HCT116 (cell line): ENCODE measurements at regions not wholly inside any gene's neighbourhood (a gene's known extent, or its start where the extent isn't known, plus 50 kb on each side); places are given as distances from the start of the nearest gene placed in this dataset.

Experiments
- ATAC-seq: fragments of 200-7000 bp; cut with Tn5 transposase; 2 replicates; pipeline ENCODE4 v1.9.1; 2020; ENCODE audit warnings: mild to moderate bottlenecking, moderate library complexity
- BruUV-seq: library from RNA; stranded (reverse); fragments of 400-500 nt; replicated peaks from 2 replicates; lab custom pipeline; 2021; lab: Mats Ljungman, UMichigan
- CTCF ChIA-PET: fragments of 300-600 bp; sonication (Branson Sonifier 250); formaldehyde crosslinking; loops from one replicate; lab custom pipeline; 2021; ENCODE audit warnings: antibody characterized with exemption; lab: Charles Lee
- POLR2A ChIA-PET: fragments of 300-600, 350-600 bp; sonication (Branson Sonifier 250); formaldehyde crosslinking; loops from one replicate; lab custom pipeline; 2021; ENCODE audit warnings: antibody characterized with exemption; lab: Charles Lee
- RAD21 ChIA-PET, 2 experiments: fragments of 300-600 bp; sonication (Branson Sonifier 250); formaldehyde crosslinking; loops; one replicate each; lab custom pipeline; 2023; ENCODE audit warnings: low total read pairs in 2 of 2; ENCODE audit not compliant: uncharacterized antibody in 2 of 2, unreplicated experiment in 2 of 2, low non-redundant PET in 1 of 2; lab: Charles Lee
- DNase-seq: peaks from one replicate; pipeline ENCODE4 v3.0.0-alpha.2; 2010; ENCODE audit warnings: low read depth, low spot score
- H2AFZ ChIP-seq: fragments of 200-600 bp; shearing (Covaris generic), sonication (generic); 2 replicates; pipeline ENCODE4 v1.6.1; 2017; ENCODE audit warnings: low read depth, mixed run types, mixed read lengths, antibody characterized with exemption, low read length; ENCODE audit not compliant: poor library complexity, severe bottlenecking
- H3K27ac ChIP-seq: 2 replicates; pipeline ENCODE4 v1.5.1; 2012; ENCODE audit warnings: low read depth, low read length
- H3K27me3 ChIP-seq: fragments of 200-600 bp; sonication (generic); 2 replicates; pipeline ENCODE4 v1.6.1; 2016; ENCODE audit warnings: mixed run types, low read length, mixed read lengths; ENCODE audit not compliant: insufficient read depth
- H3K36me3 ChIP-seq, 2 experiments: fragments of 200-500 bp in 1 of 2; fragments of 200-600 bp in 1 of 2; sonication (Bioruptor generic) in 1 of 2; sonication (generic) in 1 of 2; 2 replicates each; pipeline versions ENCODE4 v1.5.1 to v1.6.1; 2014 to 2016; ENCODE audit warnings: low read length in 2 of 2, inconsistent platforms in 1 of 2, mixed read lengths in 1 of 2, mixed run types in 1 of 2; ENCODE audit not compliant: insufficient read depth in 2 of 2, control insufficient read depth in 1 of 2
- H3K4me1 ChIP-seq, 2 experiments: fragments of 200-600 bp in 1 of 2; sonication (generic) in 1 of 2; 2 replicates each; pipeline versions ENCODE4 v1.5.1 to v1.6.1; 2012 to 2017; ENCODE audit warnings: low read length in 2 of 2, inconsistent platforms in 1 of 2, mild to moderate bottlenecking in 1 of 2, mixed read lengths in 1 of 2, mixed run types in 1 of 2, moderate library complexity in 1 of 2; ENCODE audit not compliant: insufficient read depth in 2 of 2, control insufficient read depth in 1 of 2
- H3K4me2 ChIP-seq: fragments of 200-600 bp; sonication (generic); 2 replicates; pipeline ENCODE4 v1.6.1; 2017; ENCODE audit warnings: mixed run types, low read length, mixed read lengths
- H3K4me3 ChIP-seq, 2 experiments: fragments of 200-600 bp in 1 of 2; sonication (generic) in 1 of 2; replicated peaks in 1 of 2; 2 replicates each; pipeline ENCODE4 v1.5.1; 2011 to 2016; ENCODE audit warnings: low read length in 2 of 2, control low read depth in 1 of 2, low read depth in 1 of 2, mild to moderate bottlenecking in 1 of 2, mixed read lengths in 1 of 2, mixed run types in 1 of 2
- H3K79me2 ChIP-seq: fragments of 200-600 bp; sonication (generic); 2 replicates; pipeline ENCODE4 v1.6.1; 2017; ENCODE audit warnings: mild to moderate bottlenecking, mixed run types, low read length, moderate library complexity, mixed read lengths; ENCODE audit not compliant: insufficient read depth
- H3K9ac ChIP-seq: fragments of 200-600 bp; sonication (generic); 2 replicates; pipeline ENCODE4 v1.6.1; 2016; ENCODE audit warnings: low read length, mixed read lengths
- H3K9me2 ChIP-seq: fragments of 200-600 bp; sonication (generic), shearing (Covaris generic); 2 replicates; pipeline ENCODE4 v1.6.1; 2017; ENCODE audit warnings: mixed run types, mild to moderate bottlenecking, moderate library complexity; ENCODE audit not compliant: insufficient read depth
- H3K9me3 ChIP-seq, 2 experiments: fragments of 200-500 bp in 1 of 2; fragments of 200-600 bp in 1 of 2; sonication (Bioruptor generic) in 1 of 2; sonication (generic) in 1 of 2; 2 replicates each; pipeline ENCODE4 v1.6.1; 2014 to 2017; ENCODE audit warnings: low read length in 2 of 2, mixed read lengths in 2 of 2, inconsistent platforms in 1 of 2, low read depth in 1 of 2, mild to moderate bottlenecking in 1 of 2, mixed run types in 1 of 2, moderate library complexity in 1 of 2; ENCODE audit not compliant: control insufficient read depth in 1 of 2, insufficient read depth in 1 of 2
- H4K20me1 ChIP-seq: fragments of 200-600 bp; sonication (generic), shearing (Covaris generic); 2 replicates; pipeline ENCODE4 v1.6.1; 2017; ENCODE audit warnings: mixed run types, mild to moderate bottlenecking, moderate library complexity; ENCODE audit not compliant: insufficient read depth
- CEBPB ChIP-seq: IDR thresholded peaks from 2 replicates; pipeline ENCODE4 v1.6.1; 2012; ENCODE audit warnings: low read depth
- EZH2phosphoT487 ChIP-seq: fragments of 200-600 bp; IDR thresholded peaks from 2 replicates; pipeline ENCODE4 v1.6.1; 2018; ENCODE audit warnings: antibody characterized with exemption, borderline replicate concordance
- FOSL1 ChIP-seq: IDR thresholded peaks from 2 replicates; pipeline ENCODE4 v1.6.1; 2012; ENCODE audit warnings: low read depth
- JUND ChIP-seq: IDR thresholded peaks from 2 replicates; pipeline ENCODE4 v1.6.1; 2012
- POLR2AphosphoS5 ChIP-seq: IDR thresholded peaks from 2 replicates; pipeline ENCODE4 v1.6.1; 2011; ENCODE audit warnings: mild to moderate bottlenecking, low read depth, low read length, moderate library complexity
- RAD21 ChIP-seq: IDR thresholded peaks from 2 replicates; pipeline ENCODE4 v1.6.1; 2012; ENCODE audit warnings: low read depth, mild to moderate bottlenecking
- SIN3A ChIP-seq: IDR thresholded peaks from 2 replicates; pipeline ENCODE4 v1.6.1; 2012; ENCODE audit warnings: low read depth
- SP1 ChIP-seq: IDR thresholded peaks from 2 replicates; pipeline ENCODE4 v1.6.1; 2012; ENCODE audit warnings: low read depth
- SRF ChIP-seq: IDR thresholded peaks from 2 replicates; pipeline ENCODE4 v1.6.1; 2012; ENCODE audit warnings: low read depth
- TCF7L2 ChIP-seq: IDR thresholded peaks from 2 replicates; pipeline ENCODE4 v1.7.0; 2011; ENCODE audit warnings: borderline replicate concordance, inconsistent platforms; ENCODE audit not compliant: insufficient read depth, insufficient read length; ENCODE audit errors: extremely low read depth
- YY1 ChIP-seq: IDR thresholded peaks from 2 replicates; pipeline ENCODE4 v1.6.1; 2011; ENCODE audit warnings: low read length, low read depth, moderate library complexity, mild to moderate bottlenecking; ENCODE audit not compliant: insufficient replicate concordance; ENCODE audit errors: extremely low read depth
- ZFX ChIP-seq: fragments of 450-650 bp; IDR thresholded peaks from 2 replicates; pipeline ENCODE4 v1.6.1; 2017
- ZNF274 ChIP-seq: fragments of 200-500 bp; sonication (Bioruptor generic); IDR thresholded peaks from 2 replicates; pipeline ENCODE4 v1.6.1; 2014; ENCODE audit warnings: mild to moderate bottlenecking, low read depth, low read length, inconsistent platforms
- intact Hi-C: fragments of 100-400 bp; cut with micrococcal nuclease; formaldehyde crosslinking; loops from 2 replicates; pipeline ENCODE4 v1.10.0; 2022
- TF ChIP-seq, protein P1 (sequence below): IDR thresholded peaks from 2 replicates; pipeline ENCODE4 v1.6.1; 2012
- TF ChIP-seq, protein P2 (sequence below), 3 experiments: fragments of 200-600 bp in 1 of 3; sonication (generic) in 1 of 3; IDR thresholded peaks in 2 of 3; conservative IDR thresholded peaks in 1 of 3; 2 replicates each; pipeline ENCODE4 v1.5.1; 2012 to 2017; ENCODE audit warnings: low read depth in 2 of 3, low read length in 2 of 3, antibody characterized with exemption in 1 of 3, borderline replicate concordance in 1 of 3, control low read depth in 1 of 3, mild to moderate bottlenecking in 1 of 3, mixed read lengths in 1 of 3, mixed run types in 1 of 3, moderate library complexity in 1 of 3; ENCODE audit not compliant: insufficient read depth in 1 of 3
- TF ChIP-seq, protein P3 (sequence below): IDR thresholded peaks from 2 replicates; pipeline ENCODE4 v1.6.1; 2012; ENCODE audit warnings: low read depth

DNA sequence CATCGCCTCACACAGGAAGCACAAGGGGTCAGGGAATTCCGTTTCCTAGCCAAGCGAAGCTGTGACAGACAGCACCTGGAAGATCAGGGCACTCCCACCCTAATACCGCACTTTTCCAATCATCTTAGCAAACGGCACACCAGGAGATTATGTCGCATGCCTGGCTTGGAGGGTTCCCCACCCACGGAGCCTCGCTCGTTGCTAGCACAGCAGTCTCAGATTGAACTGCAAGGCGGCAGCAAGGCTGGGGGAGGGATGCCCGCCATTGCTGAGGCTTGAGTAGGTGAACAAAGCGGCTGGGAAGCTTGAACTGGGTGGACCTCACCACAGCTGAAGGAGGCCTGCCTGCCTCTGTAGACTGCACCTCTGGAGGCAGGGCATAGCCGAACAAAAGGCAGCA, 384.8 kb downstream of the CNTN6 start:
- Histone ChIP-seq H3K27me3 (no peaks in the 10 kb centered on the region), H3K9me2 (no peaks in the 10 kb centered on the region), H3K9me3 (peaks cover 7 to 10% of the 10 kb centered on the region in 2 experiments; a peak in 2 of 4 replicates), H3K4me3 (no peak overlapping the region), H3K36me3 (no peaks in the 10 kb centered on the region), H4K20me1 (no peaks in the 10 kb centered on the region), H3K4me1 (no peaks in the 10 kb centered on the region), H2AFZ (no peak overlapping the region), H3K79me2 (no peaks in the 10 kb centered on the region), H3K4me2 (no peak overlapping the region), H3K9ac (no peak overlapping the region), H3K27ac (no peak overlapping the region)
- ChIA-PET RAD21 (no interaction called here), CTCF (no interaction called here), POLR2A (no interaction called here)
- ATAC-seq: no peak
- DNase-seq: no peak
- intact Hi-C loops: no loop called here
- BruUV-seq: no TSS peak
- no peak for TF ChIP-seq SP1
- no peak for TF ChIP-seq TCF7L2
- TF ChIP-seq RAD21: no peak
- TF ChIP-seq, protein P1, sequence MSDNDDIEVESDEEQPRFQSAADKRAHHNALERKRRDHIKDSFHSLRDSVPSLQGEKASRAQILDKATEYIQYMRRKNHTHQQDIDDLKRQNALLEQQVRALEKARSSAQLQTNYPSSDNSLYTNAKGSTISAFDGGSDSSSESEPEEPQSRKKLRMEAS: no peak
- no peak for TF ChIP-seq YY1
- TF ChIP-seq JUND: no peak
- no peak for TF ChIP-seq ZFX
- TF ChIP-seq SIN3A: no peak
- no peak for TF ChIP-seq SRF
- TF ChIP-seq, protein P2, sequence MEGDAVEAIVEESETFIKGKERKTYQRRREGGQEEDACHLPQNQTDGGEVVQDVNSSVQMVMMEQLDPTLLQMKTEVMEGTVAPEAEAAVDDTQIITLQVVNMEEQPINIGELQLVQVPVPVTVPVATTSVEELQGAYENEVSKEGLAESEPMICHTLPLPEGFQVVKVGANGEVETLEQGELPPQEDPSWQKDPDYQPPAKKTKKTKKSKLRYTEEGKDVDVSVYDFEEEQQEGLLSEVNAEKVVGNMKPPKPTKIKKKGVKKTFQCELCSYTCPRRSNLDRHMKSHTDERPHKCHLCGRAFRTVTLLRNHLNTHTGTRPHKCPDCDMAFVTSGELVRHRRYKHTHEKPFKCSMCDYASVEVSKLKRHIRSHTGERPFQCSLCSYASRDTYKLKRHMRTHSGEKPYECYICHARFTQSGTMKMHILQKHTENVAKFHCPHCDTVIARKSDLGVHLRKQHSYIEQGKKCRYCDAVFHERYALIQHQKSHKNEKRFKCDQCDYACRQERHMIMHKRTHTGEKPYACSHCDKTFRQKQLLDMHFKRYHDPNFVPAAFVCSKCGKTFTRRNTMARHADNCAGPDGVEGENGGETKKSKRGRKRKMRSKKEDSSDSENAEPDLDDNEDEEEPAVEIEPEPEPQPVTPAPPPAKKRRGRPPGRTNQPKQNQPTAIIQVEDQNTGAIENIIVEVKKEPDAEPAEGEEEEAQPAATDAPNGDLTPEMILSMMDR (IDR thresholded peaks at IDR 0.05 in 2 of 3, conservative IDR thresholded peaks at IDR 0.05 in 1 of 3; ENCODE audit: borderline replicate concordance in 1 of 3, insufficient read depth in 1 of 3, low read depth in 2 of 3, low read length in 2 of 3): no peak
- no peak for TF ChIP-seq ZNF274
- TF ChIP-seq POLR2AphosphoS5: no peak
- TF ChIP-seq EZH2phosphoT487: no peak
- TF ChIP-seq FOSL1: no peak
- no peak for TF ChIP-seq CEBPB
- TF ChIP-seq, protein P3, sequence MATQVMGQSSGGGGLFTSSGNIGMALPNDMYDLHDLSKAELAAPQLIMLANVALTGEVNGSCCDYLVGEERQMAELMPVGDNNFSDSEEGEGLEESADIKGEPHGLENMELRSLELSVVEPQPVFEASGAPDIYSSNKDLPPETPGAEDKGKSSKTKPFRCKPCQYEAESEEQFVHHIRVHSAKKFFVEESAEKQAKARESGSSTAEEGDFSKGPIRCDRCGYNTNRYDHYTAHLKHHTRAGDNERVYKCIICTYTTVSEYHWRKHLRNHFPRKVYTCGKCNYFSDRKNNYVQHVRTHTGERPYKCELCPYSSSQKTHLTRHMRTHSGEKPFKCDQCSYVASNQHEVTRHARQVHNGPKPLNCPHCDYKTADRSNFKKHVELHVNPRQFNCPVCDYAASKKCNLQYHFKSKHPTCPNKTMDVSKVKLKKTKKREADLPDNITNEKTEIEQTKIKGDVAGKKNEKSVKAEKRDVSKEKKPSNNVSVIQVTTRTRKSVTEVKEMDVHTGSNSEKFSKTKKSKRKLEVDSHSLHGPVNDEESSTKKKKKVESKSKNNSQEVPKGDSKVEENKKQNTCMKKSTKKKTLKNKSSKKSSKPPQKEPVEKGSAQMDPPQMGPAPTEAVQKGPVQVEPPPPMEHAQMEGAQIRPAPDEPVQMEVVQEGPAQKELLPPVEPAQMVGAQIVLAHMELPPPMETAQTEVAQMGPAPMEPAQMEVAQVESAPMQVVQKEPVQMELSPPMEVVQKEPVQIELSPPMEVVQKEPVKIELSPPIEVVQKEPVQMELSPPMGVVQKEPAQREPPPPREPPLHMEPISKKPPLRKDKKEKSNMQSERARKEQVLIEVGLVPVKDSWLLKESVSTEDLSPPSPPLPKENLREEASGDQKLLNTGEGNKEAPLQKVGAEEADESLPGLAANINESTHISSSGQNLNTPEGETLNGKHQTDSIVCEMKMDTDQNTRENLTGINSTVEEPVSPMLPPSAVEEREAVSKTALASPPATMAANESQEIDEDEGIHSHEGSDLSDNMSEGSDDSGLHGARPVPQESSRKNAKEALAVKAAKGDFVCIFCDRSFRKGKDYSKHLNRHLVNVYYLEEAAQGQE: no peak
